ENCODE measurements at regions not wholly inside any gene's neighbourhood (a gene's known extent, or its start where the extent isn't known, plus 50 kb on each side); places are given as distances from the start of the nearest gene placed in this dataset.

DNA sequence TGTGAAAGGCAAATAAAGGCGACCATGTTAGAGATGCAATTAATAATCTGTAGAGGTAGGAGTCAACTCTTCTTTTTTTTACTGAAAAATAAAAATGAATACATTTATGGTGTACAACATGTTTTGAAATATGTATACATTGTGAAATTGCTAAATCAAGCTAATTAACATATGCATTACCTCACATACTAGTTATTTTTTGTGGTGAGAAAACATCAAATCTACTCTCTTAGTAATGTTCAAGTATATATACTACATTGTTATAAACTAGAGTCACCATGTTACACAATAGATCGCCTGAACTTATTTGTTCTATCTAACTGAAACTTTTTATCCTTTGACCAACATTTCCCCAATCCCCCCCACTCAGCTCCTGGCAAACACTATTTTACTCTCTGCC, 143.2 kb downstream of the POU4F1 start:
- no peaks in the 10 kb centered on the region for H3K4me1 Mint-ChIP-seq (ENCODE audit: low read depth)
- no peaks in the 10 kb centered on the region for H3K27me3 Mint-ChIP-seq
- no peak overlapping the region for H3K4me3 Mint-ChIP-seq
- DNase-seq, result no peak
- peaks cover 4% of the 10 kb centered on the region for H3K9me3 Mint-ChIP-seq
- H3K36me3 Mint-ChIP-seq (ENCODE audit: low read depth), result no peaks in the 10 kb centered on the region
- no peak overlapping the region for H3K27ac Mint-ChIP-seq

DNA sequence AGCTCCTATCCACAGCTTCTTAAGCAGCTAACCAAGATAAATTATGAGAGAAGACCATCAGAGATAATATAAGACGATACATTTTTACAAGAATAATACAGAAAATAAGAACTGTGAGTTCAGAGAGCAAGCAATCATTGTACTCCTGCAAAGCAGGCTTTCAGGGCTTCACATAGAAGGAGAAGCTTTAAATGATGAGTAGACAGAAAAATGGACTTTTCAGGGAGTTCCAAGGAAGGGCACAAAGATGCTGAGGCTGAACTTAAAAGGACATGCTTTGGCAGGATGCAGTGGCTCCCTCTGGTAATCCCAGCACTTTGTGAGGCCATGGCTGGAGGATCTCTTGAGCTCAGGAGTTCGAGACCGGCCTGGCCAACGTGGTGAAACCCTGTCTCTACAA, 159.5 kb downstream of the POU4F1 start:
- no peaks in the 10 kb centered on the region for H3K27me3 Mint-ChIP-seq

DNA sequence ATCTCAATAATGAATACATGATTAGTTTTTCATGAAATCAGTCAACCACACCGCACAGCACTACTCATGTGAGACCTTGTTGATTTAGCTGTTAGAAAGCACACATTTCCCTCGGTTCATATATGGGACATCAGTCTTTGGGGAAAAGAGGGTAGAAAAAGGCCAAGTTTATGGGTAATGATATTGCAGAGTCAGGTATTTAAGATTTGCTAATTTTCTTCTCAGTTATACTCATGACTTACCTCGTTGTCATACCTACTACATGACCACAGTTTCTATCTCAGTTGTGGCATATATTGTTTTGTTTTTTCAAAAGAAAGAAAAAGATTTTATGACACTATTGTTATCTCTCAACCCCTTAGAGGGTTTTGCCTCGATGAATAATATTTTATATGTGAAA, 165.6 kb downstream of the POU4F1 start:
- Mint-ChIP-seq H3K27me3 (no peaks in the 10 kb centered on the region), H3K27ac (no peak overlapping the region), H3K4me3 (no peak overlapping the region), H3K9me3 (no peaks in the 10 kb centered on the region), H3K36me3 (ENCODE audit: low read depth) (no peaks in the 10 kb centered on the region), H3K4me1 (ENCODE audit: low read depth) (no peaks in the 10 kb centered on the region)
- DNase-seq, result no peak

More for the DNA sequence above, 159.5 kb downstream of the POU4F1 start:
- no peak for DNase-seq
- Mint-ChIP-seq H3K9me3 (no peaks in the 10 kb centered on the region), H3K36me3 (ENCODE audit: low read depth) (no peaks in the 10 kb centered on the region), H3K27ac (no peak overlapping the region), H3K4me3 (no peak overlapping the region), H3K4me1 (ENCODE audit: low read depth) (no peaks in the 10 kb centered on the region)

DNA sequence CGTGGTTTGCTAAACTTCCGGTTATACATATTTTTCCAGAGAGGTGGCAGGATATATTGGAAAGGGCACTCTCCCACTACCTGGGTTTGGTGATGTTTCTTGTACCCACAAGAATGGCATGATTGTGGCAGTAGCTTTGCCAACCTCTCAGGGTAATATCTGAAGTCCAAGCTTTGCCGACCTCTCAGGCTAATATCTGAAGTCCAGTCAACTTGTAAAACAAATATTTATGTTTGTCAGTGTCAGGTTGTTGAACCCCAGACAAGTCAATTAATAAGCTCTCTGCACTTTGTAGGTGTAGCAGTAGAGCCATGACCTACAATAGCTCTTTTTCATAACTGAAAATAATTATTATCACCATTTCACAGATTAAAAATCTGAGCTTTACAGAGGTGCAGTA, 167.0 kb downstream of the POU4F1 start:
- no peaks in the 10 kb centered on the region for H3K36me3 Mint-ChIP-seq (ENCODE audit: low read depth)
- H3K9me3 Mint-ChIP-seq, result no peaks in the 10 kb centered on the region
- no peaks in the 10 kb centered on the region for H3K4me1 Mint-ChIP-seq (ENCODE audit: low read depth)
- H3K27ac Mint-ChIP-seq, result no peak overlapping the region
- no peak overlapping the region for H3K4me3 Mint-ChIP-seq
- DNase-seq, result no peak
- peaks cover 2% of the 10 kb centered on the region for H3K27me3 Mint-ChIP-seq

DNA sequence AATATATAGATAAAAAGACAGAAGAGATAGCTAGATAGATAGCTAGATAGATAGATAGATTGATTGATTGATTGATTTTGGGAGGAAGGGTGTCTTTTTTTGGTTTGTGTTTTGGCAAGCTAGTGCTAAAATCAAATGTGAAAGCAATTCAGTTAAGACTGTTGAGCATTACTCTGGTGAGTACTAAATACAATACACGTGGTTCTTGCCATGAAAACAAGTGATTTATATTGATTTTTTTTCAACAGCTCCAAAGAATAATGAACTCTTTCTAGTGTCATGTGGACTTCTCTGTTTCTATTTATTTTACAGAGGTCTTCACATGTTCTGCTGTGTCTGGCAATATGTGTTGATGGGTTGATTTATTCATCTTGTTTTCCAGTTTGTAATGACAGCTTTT, 172.0 kb downstream of the POU4F1 start:
- Mint-ChIP-seq H3K36me3 (ENCODE audit: low read depth) (no peaks in the 10 kb centered on the region), H3K4me1 (ENCODE audit: low read depth) (no peaks in the 10 kb centered on the region), H3K27me3 (peaks cover 2% of the 10 kb centered on the region), H3K27ac (no peak overlapping the region), H3K4me3 (no peak overlapping the region), H3K9me3 (no peaks in the 10 kb centered on the region)
- DNase-seq, result no peak

DNA sequence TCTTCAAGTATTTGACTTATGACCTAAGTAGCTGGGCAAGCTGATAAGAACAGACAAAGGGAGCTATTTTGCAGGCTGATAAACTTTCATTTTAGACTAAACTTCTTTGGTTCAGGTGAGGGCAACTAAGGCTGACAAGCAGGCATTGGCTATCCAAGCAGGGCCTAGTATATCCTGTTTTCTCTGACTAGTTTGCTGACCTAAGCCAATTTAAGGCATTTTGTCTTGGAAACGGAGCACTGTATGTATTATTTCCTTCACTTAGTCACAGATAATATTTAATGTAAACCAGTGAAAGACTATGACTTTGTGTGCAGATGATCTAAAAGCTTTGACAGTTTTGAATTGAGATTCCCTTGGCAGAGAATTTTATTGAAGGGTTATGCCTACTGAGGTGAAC, 172.5 kb downstream of the POU4F1 start:
- Mint-ChIP-seq H3K9me3 (no peaks in the 10 kb centered on the region), H3K4me3 (no peak overlapping the region), H3K27me3 (peaks cover 2% of the 10 kb centered on the region), H3K4me1 (ENCODE audit: low read depth) (no peaks in the 10 kb centered on the region), H3K36me3 (ENCODE audit: low read depth) (no peaks in the 10 kb centered on the region), H3K27ac (no peak overlapping the region)
- no peak for DNase-seq

DNA sequence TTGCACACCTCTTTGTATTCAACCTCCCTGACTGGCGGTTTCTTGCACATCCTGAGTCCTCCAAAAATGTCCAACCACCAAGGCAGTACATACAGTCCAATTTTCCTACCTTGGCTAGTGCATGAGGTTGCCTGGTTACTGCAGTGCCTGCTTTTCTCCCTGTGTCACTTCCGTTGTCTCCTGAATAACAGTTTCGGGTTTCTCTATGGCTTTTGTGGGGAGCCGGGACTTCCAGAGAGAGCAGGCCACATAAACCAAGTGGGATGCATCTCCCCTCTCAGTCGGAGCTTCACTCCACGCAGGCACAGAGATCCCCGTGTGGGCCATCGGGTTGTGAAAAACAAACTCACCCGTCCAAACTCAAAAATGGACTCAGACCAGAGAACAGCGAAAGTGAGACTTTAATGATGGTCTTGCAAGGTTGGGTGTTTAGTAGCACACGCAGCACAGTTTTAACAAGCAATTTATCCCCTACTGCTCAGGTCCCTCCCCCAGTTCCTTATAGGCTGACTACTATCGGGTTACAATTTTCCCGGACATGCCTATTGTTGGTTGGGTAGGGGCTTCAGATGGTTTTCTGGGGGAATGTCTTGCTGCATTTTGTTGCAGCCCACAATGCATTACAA, 173.1 kb downstream of the POU4F1 start:
- Mint-ChIP-seq H3K27ac (no peak overlapping the region), H3K27me3 (peaks cover 2% of the 10 kb centered on the region), H3K36me3 (ENCODE audit: low read depth) (no peaks in the 10 kb centered on the region), H3K4me1 (ENCODE audit: low read depth) (no peaks in the 10 kb centered on the region), H3K9me3 (no peaks in the 10 kb centered on the region), H3K4me3 (no peak overlapping the region)
- no peak for DNase-seq

DNA sequence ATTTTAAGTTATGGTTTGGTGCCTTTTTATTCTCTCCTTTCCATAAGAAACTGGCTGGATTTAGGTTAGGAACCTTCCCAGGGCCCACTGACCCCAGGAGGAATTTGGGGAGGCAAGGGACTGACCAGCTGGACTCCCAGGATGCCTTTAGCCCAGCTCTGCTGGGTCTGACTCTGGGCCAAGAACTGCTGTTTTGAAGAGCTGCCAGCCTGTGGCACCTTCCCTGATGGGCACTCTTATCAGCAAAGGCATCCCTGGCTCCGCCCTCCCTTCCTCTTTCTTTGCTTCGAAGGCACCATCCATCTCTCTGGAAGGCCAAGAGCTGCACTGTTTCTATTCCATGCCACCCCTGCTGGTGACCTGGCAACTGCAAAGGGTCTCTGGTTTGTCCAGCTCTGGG, 174.7 kb downstream of the POU4F1 start:
- no peaks in the 10 kb centered on the region for H3K4me1 Mint-ChIP-seq (ENCODE audit: low read depth)
- H3K27ac Mint-ChIP-seq, result no peak overlapping the region
- H3K27me3 Mint-ChIP-seq, result peaks cover 2% of the 10 kb centered on the region

DNA sequence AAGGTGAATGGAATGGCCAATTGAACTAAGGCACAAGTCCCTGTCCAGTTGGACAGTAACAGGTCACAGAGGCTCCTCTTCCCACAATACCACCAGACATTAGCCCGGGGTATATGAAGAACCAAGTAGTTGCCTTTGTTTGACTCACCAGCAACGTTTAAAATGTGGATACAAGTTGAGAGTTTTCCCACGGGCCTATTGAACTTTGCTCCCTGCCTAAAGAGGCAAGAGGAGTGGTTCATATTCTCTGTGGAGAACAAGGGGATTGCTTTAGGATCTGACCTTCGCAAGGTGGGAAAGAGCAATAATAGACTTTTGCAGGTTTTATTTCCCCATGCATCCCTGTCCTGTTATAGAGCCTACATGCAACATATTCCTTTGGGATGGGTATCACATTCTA, 177.2 kb downstream of the POU4F1 start:
- no peaks in the 10 kb centered on the region for H3K36me3 Mint-ChIP-seq (ENCODE audit: low read depth)

More for the DNA sequence above, 174.7 kb downstream of the POU4F1 start:
- no peaks in the 10 kb centered on the region for H3K36me3 Mint-ChIP-seq (ENCODE audit: low read depth)
- H3K4me3 Mint-ChIP-seq, result no peak overlapping the region
- no peaks in the 10 kb centered on the region for H3K9me3 Mint-ChIP-seq
- DNase-seq, result no peak

DNA sequence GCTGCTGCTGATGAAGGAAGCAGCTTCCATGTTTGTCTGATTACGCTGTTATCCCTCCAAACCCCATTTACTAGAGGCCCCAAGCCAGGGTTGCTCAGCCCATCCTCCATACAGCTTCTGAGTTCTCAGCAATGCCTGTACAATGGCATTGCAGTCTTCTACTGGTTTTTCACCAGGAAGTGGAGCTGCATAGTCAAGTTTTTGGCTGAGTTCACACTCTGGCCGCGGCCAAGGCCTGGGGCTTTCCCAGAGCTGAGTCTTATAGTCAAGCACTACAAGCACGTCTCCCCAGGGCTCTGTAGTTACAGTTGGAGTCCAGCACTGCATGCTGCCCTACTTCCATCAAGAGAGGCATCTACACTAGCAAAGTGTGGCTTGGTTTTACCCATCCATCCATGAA, 182.5 kb downstream of the POU4F1 start:
- DNase-seq, result no peak
- no peak overlapping the region for H3K27ac Mint-ChIP-seq

More for the DNA sequence above, 177.2 kb downstream of the POU4F1 start:
- Mint-ChIP-seq H3K27me3 (peaks cover 3% of the 10 kb centered on the region), H3K4me3 (no peak overlapping the region), H3K27ac (no peak overlapping the region), H3K4me1 (ENCODE audit: low read depth) (no peaks in the 10 kb centered on the region), H3K9me3 (no peaks in the 10 kb centered on the region)
- DNase-seq, result no peak

DNA sequence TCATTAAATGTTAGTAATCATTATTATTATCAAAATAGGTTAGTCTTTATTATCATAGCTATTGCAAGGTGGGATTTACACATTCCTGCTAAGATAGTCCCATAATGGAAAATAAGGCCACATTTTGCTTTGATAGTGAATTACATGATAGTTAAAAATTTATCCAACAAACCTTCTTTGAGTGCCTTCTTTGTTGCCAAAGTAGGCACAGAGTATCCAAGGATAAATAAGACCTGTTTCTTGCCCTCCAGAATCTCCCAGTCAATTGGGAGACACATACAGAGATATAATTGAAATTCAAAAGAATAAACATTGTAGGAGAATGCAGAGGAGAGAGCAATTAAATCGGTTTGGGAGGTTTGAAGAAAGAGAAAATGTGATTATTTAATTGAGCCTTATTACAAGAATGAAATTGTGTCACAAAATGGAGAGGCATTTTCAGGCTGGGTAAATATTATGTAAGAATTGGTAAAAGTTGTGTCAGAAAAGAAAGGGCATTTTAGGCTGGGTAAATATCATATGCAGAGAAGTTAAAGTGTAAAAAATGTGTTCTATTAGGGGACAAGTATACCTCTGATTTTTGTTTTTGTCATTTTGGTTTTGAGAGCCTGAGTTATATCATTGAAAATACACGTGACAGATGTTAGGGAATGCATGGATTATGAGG, 189.3 kb downstream of the POU4F1 start:
- Mint-ChIP-seq H3K27ac (no peak overlapping the region), H3K27me3 (peaks cover 3% of the 10 kb centered on the region), H3K4me3 (no peak overlapping the region), H3K36me3 (ENCODE audit: low read depth) (no peaks in the 10 kb centered on the region), H3K4me1 (ENCODE audit: low read depth) (no peaks in the 10 kb centered on the region), H3K9me3 (no peaks in the 10 kb centered on the region)
- DNase-seq, result no peak

More for the DNA sequence above, 182.5 kb downstream of the POU4F1 start:
- Mint-ChIP-seq H3K4me3 (no peak overlapping the region), H3K9me3 (no peaks in the 10 kb centered on the region), H3K36me3 (ENCODE audit: low read depth) (no peaks in the 10 kb centered on the region), H3K27me3 (peaks cover 3% of the 10 kb centered on the region), H3K4me1 (ENCODE audit: low read depth) (no peaks in the 10 kb centered on the region)

DNA sequence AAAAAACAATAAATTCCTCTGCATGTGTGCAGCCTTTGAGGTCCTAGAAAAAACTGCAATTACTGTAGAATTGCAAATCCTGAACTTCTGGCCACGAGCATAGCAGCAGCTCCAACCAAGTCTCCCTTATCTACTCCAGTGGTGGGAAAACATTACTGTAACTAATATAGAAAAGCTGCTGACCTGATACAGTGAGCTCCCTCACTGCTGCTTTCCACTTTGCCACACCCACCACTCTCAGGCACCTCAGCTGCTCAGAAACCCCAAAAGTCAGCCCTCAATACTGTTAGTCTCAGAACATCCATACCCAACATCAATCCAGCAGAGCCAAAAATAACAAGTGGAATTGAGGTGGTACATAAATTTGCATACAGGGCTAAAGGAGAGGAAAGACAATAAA, 192.5 kb downstream of the POU4F1 start:
- H3K27me3 Mint-ChIP-seq, result peaks cover 3% of the 10 kb centered on the region
- DNase-seq, result no peak
- no peaks in the 10 kb centered on the region for H3K36me3 Mint-ChIP-seq (ENCODE audit: low read depth)
- H3K4me1 Mint-ChIP-seq (ENCODE audit: low read depth), result no peaks in the 10 kb centered on the region
- no peaks in the 10 kb centered on the region for H3K9me3 Mint-ChIP-seq
- no peak overlapping the region for H3K27ac Mint-ChIP-seq
- no peak overlapping the region for H3K4me3 Mint-ChIP-seq

DNA sequence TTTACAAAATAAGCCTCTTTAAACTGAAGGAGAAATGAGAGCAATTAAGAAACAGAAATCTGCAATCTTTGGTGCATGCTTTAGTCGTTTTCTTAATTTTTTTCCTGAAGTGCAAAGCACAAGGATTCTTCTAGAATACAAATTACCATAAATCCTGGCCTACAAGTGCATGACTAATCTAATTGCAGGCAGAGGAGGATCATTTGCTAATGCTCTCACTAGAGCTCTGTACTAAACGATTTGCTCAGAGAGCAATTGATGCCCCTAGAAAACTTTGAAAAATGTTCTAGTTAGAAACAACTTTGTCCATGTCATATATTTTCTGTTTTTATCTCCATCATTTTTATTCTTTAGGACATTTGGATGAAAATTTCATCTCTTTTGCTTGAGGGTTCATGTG, 193.2 kb downstream of the POU4F1 start:
- H3K9me3 Mint-ChIP-seq, result no peaks in the 10 kb centered on the region
- H3K27me3 Mint-ChIP-seq, result peaks cover 3% of the 10 kb centered on the region
- H3K4me1 Mint-ChIP-seq (ENCODE audit: low read depth), result no peaks in the 10 kb centered on the region
- H3K4me3 Mint-ChIP-seq, result no peak overlapping the region
- DNase-seq, result no peak
- H3K27ac Mint-ChIP-seq, result no peak overlapping the region
- H3K36me3 Mint-ChIP-seq (ENCODE audit: low read depth), result no peaks in the 10 kb centered on the region

DNA sequence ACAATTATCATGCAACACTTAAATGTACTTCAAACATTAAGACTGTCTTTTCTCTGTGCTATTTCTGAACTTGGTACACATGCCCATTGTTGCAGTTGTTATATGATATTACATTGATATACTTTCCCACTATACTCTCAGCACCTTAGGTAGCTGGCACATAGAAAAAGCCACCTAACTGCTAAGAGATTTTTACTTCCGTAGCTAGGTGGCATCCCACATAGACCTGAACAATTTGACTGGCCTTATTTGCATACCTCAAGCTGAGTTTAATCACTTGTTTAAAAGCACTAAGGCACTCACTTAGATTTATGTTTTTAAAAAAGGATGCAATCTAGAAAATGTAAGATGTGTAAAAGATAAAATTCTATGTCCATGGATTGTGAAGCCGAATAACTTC, 194.2 kb downstream of the POU4F1 start:
- DNase-seq, result no peak
- Mint-ChIP-seq H3K4me1 (ENCODE audit: low read depth) (no peaks in the 10 kb centered on the region), H3K4me3 (no peak overlapping the region), H3K9me3 (no peaks in the 10 kb centered on the region), H3K36me3 (ENCODE audit: low read depth) (no peaks in the 10 kb centered on the region), H3K27me3 (peaks cover 3% of the 10 kb centered on the region), H3K27ac (no peak overlapping the region)

DNA sequence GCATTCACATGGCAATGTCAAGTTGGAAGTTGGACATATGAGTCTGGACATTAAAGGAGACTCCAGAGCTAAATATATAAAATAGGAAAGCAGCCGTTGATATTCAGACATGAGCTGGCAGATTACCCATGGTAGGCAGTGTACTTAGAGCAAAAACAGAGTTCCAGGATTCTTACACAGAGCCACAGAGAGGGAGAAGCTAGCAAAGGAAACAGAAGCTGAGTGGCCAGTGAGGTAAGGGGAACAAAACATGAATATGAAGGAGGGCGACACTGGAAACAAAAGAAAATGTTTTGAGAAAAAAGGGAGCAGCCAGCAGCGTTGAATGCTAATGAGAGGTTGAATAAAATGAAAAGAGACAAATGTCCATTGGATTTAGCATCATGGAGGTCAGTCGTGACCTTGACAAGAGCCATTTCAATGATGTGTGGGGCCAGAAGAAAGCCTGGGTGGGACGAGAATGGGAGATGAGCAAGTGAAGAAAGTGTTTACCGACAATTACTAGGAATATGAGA, 198.4 kb downstream of the POU4F1 start:
- no peaks in the 10 kb centered on the region for H3K4me1 Mint-ChIP-seq (ENCODE audit: low read depth)
- DNase-seq, result no peak
- H3K27me3 Mint-ChIP-seq, result no peaks in the 10 kb centered on the region
- no peak overlapping the region for H3K4me3 Mint-ChIP-seq
- no peak overlapping the region for H3K27ac Mint-ChIP-seq
- H3K9me3 Mint-ChIP-seq, result no peaks in the 10 kb centered on the region
- no peaks in the 10 kb centered on the region for H3K36me3 Mint-ChIP-seq (ENCODE audit: low read depth)

Measured in activated T-cell treated with anti-CD3 and anti-CD28 coated beads, Interleukin-2, amount 50 U/mL, for 24 hours (primary cell).